A549 (cell line): ENCODE measurements at regions not wholly inside any gene's neighbourhood (a gene's known extent, or its start where the extent isn't known, plus 50 kb on each side); places are given as distances from the start of the nearest gene placed in this dataset.

Source experiments
- MYC ChIP-seq: IDR thresholded peaks from 2 replicates; pipeline ENCODE4 v1.6.1; 2012; ENCODE audit warnings: mild to moderate bottlenecking, inconsistent platforms, low read length, improper control_type of control experiment, borderline replicate concordance
- TF ChIP-seq, protein P1 (sequence below): fragments of >200 bp; sonication (Bioruptor Twin); formaldehyde crosslinking; IDR thresholded peaks from 3 replicates; pipeline ENCODE4 v1.5.1; 2016

DNA sequence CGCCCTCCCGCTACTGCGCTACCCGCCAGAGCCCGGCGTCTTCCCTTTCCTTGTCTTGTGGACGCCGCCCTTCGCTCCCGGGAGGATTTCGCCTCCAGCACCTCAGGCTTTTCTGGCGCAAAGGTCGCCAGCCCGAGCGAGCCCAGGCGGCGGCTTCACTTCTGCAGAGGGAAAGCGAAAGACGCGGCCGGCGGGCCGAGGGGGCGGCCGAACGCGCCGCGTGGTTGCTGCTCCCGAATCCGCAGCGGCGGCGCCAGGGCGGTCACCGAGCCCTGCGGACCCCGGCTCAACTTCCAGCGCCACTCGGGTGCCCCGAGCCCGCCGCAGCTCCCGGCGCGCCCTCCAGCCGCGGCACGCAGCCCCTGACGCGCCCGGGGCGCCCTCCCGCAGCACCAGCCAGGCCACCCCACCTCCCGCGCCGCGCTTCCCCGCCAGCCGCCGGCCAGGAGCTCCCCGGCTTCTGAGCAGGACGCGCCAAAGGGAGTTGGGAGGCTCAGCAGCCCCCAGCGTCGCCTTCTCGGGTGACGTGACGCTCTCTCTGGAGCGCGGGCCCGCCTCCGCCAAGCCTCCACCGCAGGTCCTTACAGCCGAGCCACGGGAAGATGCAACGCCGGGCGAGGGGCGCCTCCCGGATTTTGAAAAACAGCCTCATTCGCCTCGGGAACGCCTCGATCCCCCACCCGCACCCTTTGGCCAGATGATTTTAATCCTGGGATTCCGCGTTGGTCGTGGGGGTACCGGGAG lies 84.9 kb upstream of the EPB41L3 start:
- no peak for TF ChIP-seq MYC
- TF ChIP-seq, protein P1, sequence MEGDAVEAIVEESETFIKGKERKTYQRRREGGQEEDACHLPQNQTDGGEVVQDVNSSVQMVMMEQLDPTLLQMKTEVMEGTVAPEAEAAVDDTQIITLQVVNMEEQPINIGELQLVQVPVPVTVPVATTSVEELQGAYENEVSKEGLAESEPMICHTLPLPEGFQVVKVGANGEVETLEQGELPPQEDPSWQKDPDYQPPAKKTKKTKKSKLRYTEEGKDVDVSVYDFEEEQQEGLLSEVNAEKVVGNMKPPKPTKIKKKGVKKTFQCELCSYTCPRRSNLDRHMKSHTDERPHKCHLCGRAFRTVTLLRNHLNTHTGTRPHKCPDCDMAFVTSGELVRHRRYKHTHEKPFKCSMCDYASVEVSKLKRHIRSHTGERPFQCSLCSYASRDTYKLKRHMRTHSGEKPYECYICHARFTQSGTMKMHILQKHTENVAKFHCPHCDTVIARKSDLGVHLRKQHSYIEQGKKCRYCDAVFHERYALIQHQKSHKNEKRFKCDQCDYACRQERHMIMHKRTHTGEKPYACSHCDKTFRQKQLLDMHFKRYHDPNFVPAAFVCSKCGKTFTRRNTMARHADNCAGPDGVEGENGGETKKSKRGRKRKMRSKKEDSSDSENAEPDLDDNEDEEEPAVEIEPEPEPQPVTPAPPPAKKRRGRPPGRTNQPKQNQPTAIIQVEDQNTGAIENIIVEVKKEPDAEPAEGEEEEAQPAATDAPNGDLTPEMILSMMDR = no peak
